Mesothelial cell of epicardium (in vitro differentiated cells): ENCODE measurements at regions not wholly inside any gene's neighbourhood (a gene's known extent, or its start where the extent isn't known, plus 50 kb on each side); places are given as distances from the start of the nearest gene placed in this dataset.

ENCODE experiments used
- DNase-seq, 2 experiments: peaks; one replicate each; pipeline ENCODE4 v3.0.0; 2021; ENCODE audit warnings: low spot score in 2 of 2; ENCODE audit not compliant: unreplicated experiment in 2 of 2
- H3K27ac Mint-ChIP-seq: 2 replicates; pipeline ENCODE4 v1.8.0; 2021; ENCODE audit warnings: mixed read lengths
- H3K27me3 Mint-ChIP-seq: 2 replicates; pipeline ENCODE4 v1.8.0; 2021; ENCODE audit warnings: low read depth, mixed read lengths
- H3K36me3 Mint-ChIP-seq: 2 replicates; pipeline ENCODE4 v1.8.0; 2021; ENCODE audit warnings: mixed read lengths
- H3K4me1 Mint-ChIP-seq: 2 replicates; pipeline ENCODE4 v1.8.0; 2021; ENCODE audit warnings: mixed read lengths
- H3K4me3 Mint-ChIP-seq: 2 replicates; pipeline ENCODE4 v1.8.0; 2021; ENCODE audit warnings: mild to moderate bottlenecking, moderate library complexity, mixed read lengths
- H3K9me3 Mint-ChIP-seq: 2 replicates; pipeline ENCODE4 v1.8.0; 2021; ENCODE audit warnings: mixed read lengths
- TF ChIP-seq, protein P1 (sequence below): fragments of 200-600 bp; sonication (generic); IDR thresholded peaks from one replicate; pipeline ENCODE4 v1.5.0; 2021; ENCODE audit warnings: antibody characterized with exemption; ENCODE audit not compliant: unreplicated experiment

DNA sequence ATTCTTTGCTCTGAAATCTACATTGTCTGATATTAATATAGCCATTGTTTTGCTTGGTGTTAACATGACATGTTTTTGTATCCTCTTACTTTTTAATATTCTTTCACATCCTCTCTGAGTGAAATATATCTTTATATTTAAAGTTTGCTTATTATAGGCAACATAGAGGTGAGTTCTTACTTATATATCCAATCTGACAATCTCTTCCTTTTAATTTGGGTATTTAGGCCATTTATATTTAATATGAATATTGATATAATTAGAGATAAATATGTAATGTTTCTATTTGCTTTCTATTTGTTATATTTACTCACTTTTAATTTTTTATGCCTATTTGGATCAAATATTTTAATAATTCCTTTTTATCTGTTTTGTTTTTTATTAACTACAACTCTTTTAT lies 554.1 kb upstream of the SALL1 start:
- Mint-ChIP-seq H3K4me3 (no peak overlapping the region), H3K36me3 (peaks cover 2% of the 10 kb centered on the region), H3K4me1 (no peaks in the 10 kb centered on the region), H3K27me3 (peaks cover 3% of the 10 kb centered on the region), H3K9me3 (peaks cover 21% of the 10 kb centered on the region), H3K27ac (no peak overlapping the region)
- DNase-seq = no peak
- TF ChIP-seq, protein P1, sequence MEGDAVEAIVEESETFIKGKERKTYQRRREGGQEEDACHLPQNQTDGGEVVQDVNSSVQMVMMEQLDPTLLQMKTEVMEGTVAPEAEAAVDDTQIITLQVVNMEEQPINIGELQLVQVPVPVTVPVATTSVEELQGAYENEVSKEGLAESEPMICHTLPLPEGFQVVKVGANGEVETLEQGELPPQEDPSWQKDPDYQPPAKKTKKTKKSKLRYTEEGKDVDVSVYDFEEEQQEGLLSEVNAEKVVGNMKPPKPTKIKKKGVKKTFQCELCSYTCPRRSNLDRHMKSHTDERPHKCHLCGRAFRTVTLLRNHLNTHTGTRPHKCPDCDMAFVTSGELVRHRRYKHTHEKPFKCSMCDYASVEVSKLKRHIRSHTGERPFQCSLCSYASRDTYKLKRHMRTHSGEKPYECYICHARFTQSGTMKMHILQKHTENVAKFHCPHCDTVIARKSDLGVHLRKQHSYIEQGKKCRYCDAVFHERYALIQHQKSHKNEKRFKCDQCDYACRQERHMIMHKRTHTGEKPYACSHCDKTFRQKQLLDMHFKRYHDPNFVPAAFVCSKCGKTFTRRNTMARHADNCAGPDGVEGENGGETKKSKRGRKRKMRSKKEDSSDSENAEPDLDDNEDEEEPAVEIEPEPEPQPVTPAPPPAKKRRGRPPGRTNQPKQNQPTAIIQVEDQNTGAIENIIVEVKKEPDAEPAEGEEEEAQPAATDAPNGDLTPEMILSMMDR = no peak

DNA sequence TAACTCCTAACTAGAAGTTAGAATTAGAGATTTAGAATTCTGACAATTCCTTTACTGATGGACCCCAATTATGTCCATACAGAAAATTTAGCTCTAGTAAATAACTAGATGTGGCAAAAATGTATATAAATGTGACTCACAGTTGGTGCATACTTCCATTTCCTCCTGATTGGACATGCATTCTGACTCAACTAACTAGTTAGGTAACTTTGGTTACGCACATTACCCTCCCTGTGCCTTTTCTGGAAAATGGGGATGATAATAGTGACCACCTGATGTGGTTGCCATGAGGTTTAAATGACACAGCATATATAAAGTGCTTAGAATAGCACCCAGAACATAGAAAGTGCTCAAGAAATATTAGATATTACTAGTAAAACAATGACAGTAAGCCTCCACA lies 550.0 kb upstream of the SALL1 start:
- DNase-seq = no peak
- H3K4me3 Mint-ChIP-seq = no peak overlapping the region
- H3K4me1 Mint-ChIP-seq = no peaks in the 10 kb centered on the region
- peaks cover 13% of the 10 kb centered on the region for H3K9me3 Mint-ChIP-seq
- no peak overlapping the region for H3K27ac Mint-ChIP-seq
- H3K27me3 Mint-ChIP-seq = peaks cover 8% of the 10 kb centered on the region
- peaks cover 2% of the 10 kb centered on the region for H3K36me3 Mint-ChIP-seq
- TF ChIP-seq, protein P1 = no peak

DNA sequence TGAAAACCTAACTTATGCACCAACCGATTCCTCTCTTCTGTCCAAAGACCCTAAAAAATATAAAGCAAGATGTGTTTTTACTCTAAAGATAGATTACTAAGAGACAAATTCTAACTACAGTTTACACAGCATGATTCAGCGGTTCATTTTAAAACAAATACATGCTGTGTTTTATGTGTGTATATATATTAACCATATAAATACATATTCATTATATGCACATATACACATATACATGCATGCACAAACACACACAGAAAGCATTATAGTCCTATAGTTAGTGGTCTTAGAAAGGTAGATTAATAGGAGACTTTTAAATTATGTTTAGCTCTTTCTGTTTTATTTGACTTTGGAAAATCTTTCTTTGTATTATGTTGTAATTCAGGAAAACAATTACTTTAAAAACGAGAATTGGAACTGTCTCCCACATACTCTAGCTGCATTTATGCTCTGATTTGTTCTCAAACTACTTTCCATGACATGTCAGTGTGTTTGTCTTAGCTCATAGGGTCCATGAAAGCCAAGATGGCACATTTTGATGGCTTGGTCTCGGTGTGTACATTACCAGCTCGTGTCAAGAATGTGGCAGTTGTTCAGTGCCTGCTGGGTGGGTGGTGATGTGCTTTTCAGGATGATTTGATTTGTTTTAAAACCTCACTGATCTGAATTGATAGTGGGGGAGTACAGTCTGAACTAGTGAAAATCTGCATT lies 548.8 kb upstream of the SALL1 start:
- no peaks in the 10 kb centered on the region for H3K4me1 Mint-ChIP-seq
- no peak overlapping the region for H3K27ac Mint-ChIP-seq
- peaks cover 2% of the 10 kb centered on the region for H3K36me3 Mint-ChIP-seq
- H3K9me3 Mint-ChIP-seq = peaks cover 14% of the 10 kb centered on the region
- TF ChIP-seq, protein P1 = no peak
- no peak overlapping the region for H3K4me3 Mint-ChIP-seq
- H3K27me3 Mint-ChIP-seq = peaks cover 8% of the 10 kb centered on the region
- no peak for DNase-seq

DNA sequence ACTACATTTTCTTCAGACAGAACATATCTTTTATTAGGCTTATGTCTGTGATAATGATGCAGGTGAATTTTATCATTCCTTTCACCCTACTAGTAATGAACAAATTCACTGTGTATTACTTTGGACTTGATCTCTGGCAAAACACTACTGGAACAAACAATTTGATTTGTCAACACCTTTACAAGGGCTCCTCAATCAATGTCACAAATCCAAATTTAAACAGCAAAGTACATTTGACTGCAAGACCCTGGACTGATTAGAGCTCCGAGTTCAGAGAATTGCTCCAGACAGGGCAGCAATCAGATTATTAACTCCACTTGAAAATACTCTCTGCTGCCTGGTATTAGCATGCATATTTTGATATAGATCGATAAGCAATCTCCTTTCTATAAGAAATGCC lies 547.6 kb upstream of the SALL1 start:
- TF ChIP-seq, protein P1 = no peak

DNA sequence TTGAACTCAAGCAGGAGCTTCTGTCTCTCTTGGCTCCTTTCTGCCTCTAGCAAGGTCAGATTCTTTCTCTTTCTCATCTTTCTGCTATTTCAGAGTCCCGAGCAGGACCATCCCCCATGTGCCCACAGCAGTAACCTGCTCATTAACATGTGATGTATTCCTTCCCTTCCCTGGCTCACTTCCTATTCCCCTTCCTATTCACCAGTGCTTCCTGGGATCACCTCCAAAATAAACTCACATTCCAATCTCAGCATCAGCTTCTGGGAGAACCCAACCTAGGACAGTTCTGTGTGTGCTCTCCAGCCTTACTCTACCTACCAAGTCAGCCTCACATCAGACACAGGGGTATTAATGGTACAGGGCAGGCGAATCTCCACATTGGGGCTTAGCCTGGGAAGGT lies 546.4 kb upstream of the SALL1 start:
- H3K4me3 Mint-ChIP-seq = no peak overlapping the region
- H3K36me3 Mint-ChIP-seq = no peaks in the 10 kb centered on the region
- TF ChIP-seq, protein P1 = no peak
- H3K27ac Mint-ChIP-seq = no peak overlapping the region
- peaks cover 20% of the 10 kb centered on the region for H3K9me3 Mint-ChIP-seq
- peaks cover 8% of the 10 kb centered on the region for H3K27me3 Mint-ChIP-seq
- no peaks in the 10 kb centered on the region for H3K4me1 Mint-ChIP-seq
- DNase-seq = no peak

More for the DNA sequence above, 547.6 kb upstream of the SALL1 start:
- Mint-ChIP-seq H3K4me1 (no peaks in the 10 kb centered on the region), H3K27me3 (peaks cover 8% of the 10 kb centered on the region), H3K36me3 (no peaks in the 10 kb centered on the region), H3K9me3 (peaks cover 12% of the 10 kb centered on the region), H3K27ac (no peak overlapping the region), H3K4me3 (no peak overlapping the region)
- no peak for DNase-seq
